Left colon (tissue), 2 donors: ENCODE measurements at regions not wholly inside any gene's neighbourhood (a gene's known extent, or its start where the extent isn't known, plus 50 kb on each side); places are given as distances from the start of the nearest gene placed in this dataset.

Experiments used
- ATAC-seq: fragments of 200-7000 bp; cut with Tn5 transposase; one replicate; pipeline ENCODE4 v1.9.1; 2020; ENCODE audit warnings: mild to moderate bottlenecking, moderate library complexity
- DNase-seq, 2 donors: peaks; one replicate each; pipeline ENCODE4 v3.0.0-alpha.2; 2020
- intact Hi-C, 2 donors: fragments of 100-400 bp; cut with DNase I in 1 of 2; cut with micrococcal nuclease in 1 of 2; formaldehyde crosslinking; loops; one replicate each; pipeline versions ENCODE4 v1.11.2 to v1.14.0; 2022; cut with DNase I, micrococcal nuclease
- donor health status: DM: no; HTN: no; CAD: no.
- donor health status: DM: yes; HTN: yes; CAD: no.

DNA sequence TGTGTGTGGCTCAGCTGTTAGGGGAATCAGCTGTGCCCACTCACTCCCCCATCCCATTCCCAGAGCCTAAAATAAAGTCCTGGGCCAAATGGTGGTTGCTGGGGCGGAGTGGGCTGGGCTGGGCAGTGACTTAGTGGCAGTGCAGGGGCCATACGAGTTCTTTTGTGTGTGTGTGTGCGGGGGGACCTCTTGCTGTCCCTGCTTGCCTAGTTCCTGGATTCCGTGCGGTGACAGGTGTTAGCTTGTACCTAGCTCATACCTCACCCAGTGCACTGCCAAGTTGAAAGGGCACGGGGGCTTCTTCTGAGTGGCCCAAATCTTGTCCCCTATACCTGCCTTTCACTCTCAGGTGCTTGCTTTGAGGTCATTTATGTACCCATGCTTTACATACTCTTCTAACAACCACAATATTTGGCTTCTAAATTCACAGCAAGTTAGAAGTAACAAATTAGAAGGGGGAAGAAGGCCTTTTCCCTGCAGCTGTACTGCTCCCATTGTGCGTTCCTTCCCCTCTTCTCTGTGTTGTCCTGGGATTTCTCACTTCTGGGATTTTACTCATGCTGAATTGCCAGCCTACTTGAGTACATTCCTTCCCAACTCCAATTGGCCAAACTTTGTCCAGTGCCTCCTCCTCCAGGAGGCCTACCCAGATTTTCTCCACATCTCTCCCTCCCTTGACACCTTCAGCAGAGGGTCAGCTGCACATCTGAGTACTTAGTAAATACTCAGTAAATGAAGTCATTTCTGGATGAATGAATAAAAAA lies 66.3 kb upstream of the POLG start:
- intact Hi-C loops = no loop called here
- DNase-seq (no peak), ATAC-seq (no peak)

DNA sequence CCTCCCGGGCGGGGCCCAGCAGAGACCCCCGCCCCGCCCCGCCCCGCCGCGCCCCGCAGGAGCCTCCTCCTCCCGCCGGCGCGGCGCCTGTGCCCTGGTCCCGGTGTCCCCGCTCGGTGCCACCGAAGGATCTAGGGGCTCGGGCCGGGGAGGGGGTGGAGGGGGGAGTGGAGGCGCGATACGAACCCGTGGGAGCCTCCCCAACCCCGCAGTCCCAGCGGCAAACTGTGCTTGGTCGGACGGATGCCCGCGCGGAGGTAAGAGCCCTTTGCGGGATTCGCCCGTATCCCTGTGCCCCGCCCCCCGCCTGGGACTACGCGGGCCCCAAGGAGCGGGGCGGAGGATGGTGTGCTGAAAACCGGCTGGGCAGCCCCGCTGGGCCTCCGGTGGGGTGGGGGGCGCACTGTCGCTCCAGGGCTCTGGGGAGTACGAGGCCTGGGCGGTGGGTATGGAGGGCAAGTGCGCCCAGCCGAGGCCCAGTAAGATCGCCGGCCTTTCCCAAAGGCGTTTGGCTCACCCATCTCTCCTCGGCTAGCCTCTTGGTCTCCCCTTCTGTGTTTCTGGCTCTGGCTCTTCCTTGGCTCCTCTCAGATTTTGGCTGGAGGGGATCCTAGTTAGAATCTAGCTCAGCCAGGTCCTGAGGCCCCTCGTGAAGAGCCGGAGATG lies 65.6 kb upstream of the POLG start:
- peak in 1 of 2 donors; percentile 11 for DNase-seq
- intact Hi-C loops = no loop called here
- ATAC-seq = peak; percentile 13

DNA sequence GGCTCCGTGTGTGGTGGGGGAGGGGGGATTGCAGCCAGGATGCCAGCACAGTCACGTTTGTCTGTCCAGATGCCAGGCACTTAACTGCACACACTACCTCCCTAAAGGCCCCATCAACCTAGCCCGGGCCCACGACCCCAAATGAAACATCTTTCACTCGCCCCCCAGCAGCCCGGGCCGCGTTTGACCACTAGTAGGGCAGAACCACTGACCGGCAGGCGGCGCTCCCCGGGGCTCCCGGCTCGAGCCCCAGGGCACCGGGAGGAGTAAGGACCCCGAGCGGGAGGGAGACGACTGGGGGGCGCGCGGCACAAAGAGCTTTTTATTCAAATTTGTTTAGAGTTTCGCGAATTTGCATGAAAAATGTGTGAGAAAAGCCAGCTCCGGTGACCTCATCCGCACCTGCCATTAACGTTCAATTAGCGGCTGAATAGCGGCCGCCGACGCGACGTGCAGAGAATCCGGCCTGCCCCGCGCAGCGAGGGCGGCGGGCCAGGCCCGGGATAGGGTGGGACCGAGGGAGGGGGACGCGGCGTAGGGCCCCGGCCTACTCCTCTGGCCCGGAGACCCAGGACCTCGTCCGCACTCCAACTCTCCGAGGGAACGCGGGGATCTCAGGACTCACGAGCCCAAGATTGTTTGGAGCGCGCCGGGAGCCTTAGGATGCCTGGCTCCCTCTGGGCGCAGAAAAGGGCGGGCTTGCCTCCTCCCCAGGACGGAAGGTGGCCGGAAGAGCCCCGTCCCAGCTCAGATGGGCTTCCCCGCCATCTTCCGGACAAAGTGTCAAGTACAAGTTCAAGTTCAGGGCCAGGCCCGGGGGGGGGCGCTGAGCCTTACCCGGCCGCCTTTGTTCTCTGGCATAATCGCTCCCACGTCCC lies 64.9 kb upstream of the POLG start:
- peak; percentile 38 for ATAC-seq
- intact Hi-C loops = no loop called here
- peak in 1 of 2 donors; percentile 39 for DNase-seq

GRCh38 chr15:89398896-89399237 lies 64.2 kb upstream of the POLG start:
- intact Hi-C loops = no loop called here
- ATAC-seq (no peak), DNase-seq (no peak)

DNA sequence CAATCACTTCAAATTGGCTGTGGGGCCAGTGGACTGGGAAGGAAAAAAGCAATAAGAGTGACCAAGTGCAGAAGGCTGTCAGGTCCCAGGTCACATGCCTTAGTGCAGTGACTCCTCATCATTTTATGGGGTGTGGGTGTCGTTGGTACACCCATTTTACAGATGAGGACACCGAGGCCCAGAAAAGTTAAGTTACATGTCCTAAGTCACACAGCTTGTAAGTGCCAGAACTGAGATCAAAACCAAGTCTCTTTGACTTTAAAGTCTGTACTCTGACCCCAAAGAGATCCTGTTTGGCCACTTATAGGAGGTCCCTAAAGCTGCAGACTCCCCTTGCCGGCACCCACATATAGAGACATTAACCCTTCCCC lies 63.0 kb upstream of the POLG start:
- intact Hi-C loops = no loop called here
- no peak for ATAC-seq
- DNase-seq = no peak

DNA sequence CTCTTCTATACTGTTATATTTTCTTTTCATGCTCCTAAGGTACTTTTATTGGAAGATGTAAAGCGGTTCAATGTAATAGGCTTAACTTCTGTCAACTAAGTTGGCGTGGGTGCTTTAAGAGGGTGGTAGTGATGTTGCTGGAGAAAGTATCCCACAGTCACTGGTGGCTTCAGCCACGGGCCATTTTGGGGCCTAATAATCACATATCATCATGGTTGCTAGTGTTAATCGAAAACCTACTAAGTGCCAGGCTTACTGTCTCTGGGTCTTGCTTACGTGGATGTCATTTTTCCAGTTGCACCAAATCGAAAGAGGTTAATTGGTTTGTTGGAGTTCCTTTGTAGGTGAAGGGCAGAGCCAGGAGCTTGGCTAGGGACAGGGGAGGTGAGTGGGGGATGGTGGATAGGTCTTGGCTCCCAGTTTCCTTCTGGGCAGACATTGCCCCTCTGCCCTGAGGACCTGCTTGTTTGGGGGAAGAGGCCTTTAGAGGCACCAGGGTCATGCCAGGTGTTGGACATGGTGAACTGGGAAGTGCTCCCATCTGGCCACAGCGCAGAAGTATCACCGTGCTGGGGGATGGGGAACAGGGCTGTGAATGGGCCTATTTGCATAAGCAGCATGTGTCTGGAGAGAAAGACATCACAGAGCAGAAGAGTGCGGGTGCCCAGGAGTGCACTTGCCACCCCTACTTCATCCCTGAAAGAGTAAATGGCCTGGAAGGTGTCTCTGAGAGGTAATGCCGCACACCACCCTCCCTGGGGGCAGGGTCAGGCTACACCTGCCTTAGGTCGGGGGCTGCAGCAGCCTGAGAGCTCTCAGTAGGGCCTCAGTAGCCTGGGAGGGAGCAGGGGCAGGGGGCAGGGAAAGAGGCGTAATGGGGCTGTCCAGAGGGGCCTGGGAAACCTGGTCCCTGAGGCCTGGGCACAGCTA lies 62.4 kb upstream of the POLG start:
- ATAC-seq (no peak), DNase-seq (no peak)
- intact Hi-C loops = no loop called here

GRCh38 chr15:89395996-89396395 lies 61.4 kb upstream of the POLG start:
- DNase-seq (no peak), ATAC-seq (no peak)
- intact Hi-C loops = no loop called here

- DNase-seq (no peak), ATAC-seq (no peak)
- intact Hi-C loops = no loop called here
Observed at GRCh38 chr15:89395461-89395871, 60.8 kb upstream of the POLG start.

- intact Hi-C loops = no loop called here
- ATAC-seq (no peak), DNase-seq (no peak)
Observed at GRCh38 chr15:89395031-89395430, 60.4 kb upstream of the POLG start.

DNA sequence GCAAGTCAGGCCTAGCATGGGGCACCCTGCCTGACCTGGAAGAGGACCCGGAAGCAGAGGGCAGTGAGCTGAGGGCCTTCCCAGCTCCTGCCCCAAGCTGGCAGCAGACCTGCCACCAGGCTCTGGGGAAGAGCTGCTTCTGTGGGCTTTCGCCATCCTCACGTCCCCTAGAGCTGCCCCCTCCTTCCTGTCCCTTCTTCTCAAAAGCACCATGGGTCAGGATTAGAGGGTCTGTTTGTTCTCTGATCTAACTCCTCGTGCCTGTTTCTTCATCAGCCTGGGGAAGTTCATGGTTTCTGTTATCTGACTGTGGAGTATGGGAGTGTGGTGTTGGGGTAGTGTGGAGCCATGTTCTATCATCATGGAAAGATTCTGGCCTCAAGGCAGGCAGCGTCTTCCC lies 58.4 kb upstream of the POLG start:
- DNase-seq (no peak), ATAC-seq (no peak)
- intact Hi-C loops = no loop called here

DNA sequence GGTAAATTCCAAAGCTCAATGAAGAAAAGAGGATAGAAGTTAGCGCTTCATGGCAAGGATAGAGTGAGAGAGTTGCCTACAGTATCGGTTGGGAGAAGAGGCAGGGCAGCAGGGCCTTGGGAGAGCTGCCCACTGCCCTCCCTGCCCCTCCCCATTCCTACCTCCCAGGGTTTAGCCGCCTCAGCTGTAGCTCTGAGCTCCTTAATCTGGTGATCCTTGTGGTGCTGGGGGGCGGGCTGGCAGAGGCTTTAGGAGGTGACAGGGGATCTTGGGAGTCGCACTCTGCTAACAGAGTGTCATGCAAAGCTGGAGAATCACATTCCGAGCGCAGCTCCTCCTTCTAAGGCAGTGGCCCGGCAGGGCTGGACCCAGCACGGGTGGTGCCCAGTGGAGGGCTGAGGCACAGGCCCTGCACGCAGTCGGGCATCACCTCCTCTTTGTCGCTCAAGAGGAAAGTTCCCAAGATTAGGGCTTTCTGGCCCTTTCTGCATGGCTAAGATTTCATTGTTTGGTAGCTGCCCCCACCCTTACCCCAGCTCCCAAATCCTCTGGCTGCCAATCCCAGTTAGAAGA lies 57.1 kb upstream of the POLG start:
- intact Hi-C loops = no loop called here
- ATAC-seq (no peak), DNase-seq (no peak)

- ATAC-seq (no peak), DNase-seq (no peak)
- intact Hi-C loops = no loop called here
Observed at GRCh38 chr15:89389841-89390603, 55.4 kb upstream of the POLG start.

GRCh38 chr15:89387140-89387903 lies 52.7 kb upstream of the POLG start:
- ATAC-seq = no peak
- DNase-seq = no peak
- intact Hi-C loops = no loop called here

DNA sequence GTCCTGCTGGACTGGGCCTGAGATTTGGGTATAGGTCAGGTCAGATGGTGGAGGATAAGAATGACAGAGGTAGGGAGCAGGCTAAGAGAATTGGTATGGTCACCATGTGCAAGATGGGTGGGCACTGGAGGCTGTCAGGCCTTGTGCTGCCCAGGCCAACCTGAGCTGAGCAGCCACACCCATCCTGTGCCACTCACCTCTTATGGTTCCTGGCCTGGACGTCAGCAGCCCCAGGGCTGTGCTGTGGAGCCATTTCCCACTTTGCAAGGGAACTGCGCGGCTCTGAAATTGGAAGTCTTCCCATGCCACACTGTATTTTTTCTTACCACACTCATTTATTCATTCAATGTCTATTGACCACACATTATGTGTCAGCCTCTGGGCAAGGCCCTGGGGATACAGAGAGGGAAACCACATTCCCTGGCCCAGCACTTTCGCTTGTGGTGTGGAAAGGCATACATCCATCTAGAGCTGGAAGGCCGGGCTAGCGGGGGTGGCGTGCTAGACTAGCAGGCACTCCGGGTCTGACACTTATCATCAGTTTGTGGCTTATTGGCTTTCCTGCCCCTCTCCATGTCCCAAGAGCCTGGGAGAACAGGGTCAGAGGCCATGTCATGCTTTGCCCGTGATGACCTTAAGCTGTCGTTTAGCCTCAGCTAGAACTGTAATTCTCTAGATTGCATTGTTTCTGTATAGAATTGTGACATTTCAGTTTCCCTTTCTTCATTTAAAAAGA lies 51.1 kb upstream of the POLG start:
- DNase-seq (no peak), ATAC-seq (no peak)
- intact Hi-C loops = no loop called here
